Ascending aorta (tissue), 2 donors: ENCODE measurements at regions not wholly inside any gene's neighbourhood (a gene's known extent, or its start where the extent isn't known, plus 50 kb on each side); places are given as distances from the start of the nearest gene placed in this dataset.

Source experiments
- DNase-seq, 2 donors: peaks; one replicate each; pipeline ENCODE4 v3.0.0-alpha.2; 2019; ENCODE audit warnings: low spot score in 2 of 2
- H3K27ac ChIP-seq, 2 donors: fragments of 200-600 bp; sonication (generic); one replicate each; pipeline ENCODE4 v1.5.1; 2016 to 2017; ENCODE audit warnings: mild to moderate bottlenecking in 1 of 2
- H3K27me3 ChIP-seq: fragments of 200-600 bp; sonication (generic); one replicate; pipeline ENCODE4 v1.5.1; 2017
- H3K36me3 ChIP-seq, 2 donors: fragments of 200-600 bp; sonication (generic); one replicate each; pipeline ENCODE4 v1.5.1; 2016
- H3K4me1 ChIP-seq, 2 donors: fragments of 200-600 bp; sonication (generic); one replicate each; pipeline ENCODE4 v1.5.1; 2016 to 2017; ENCODE audit warnings: mild to moderate bottlenecking in 1 of 2
- H3K4me3 ChIP-seq, 2 donors: fragments of 200-600 bp; sonication (generic); one replicate each; pipeline ENCODE4 v1.5.1; 2016 to 2017; ENCODE audit warnings: mild to moderate bottlenecking in 1 of 2
- H3K9me3 ChIP-seq, 2 donors: fragments of 200-600 bp; sonication (generic); one replicate each; pipeline ENCODE4 v1.5.1; 2016
- intact Hi-C: fragments of 100-400 bp; cut with DNase I; formaldehyde crosslinking; loops from one replicate; pipeline ENCODE4 v1.15.1; 2023
- TF ChIP-seq, protein P1 (sequence below), 3 experiments: fragments of 200-600 bp in 2 of 3; fragments of 450-650 bp in 1 of 3; sonication (generic) in 2 of 3; IDR thresholded peaks; one replicate each; pipeline ENCODE4 v1.5.1; 2016 to 2019; ENCODE audit warnings: antibody characterized with exemption in 3 of 3, mild to moderate bottlenecking in 1 of 3, moderate library complexity in 1 of 3

DNA sequence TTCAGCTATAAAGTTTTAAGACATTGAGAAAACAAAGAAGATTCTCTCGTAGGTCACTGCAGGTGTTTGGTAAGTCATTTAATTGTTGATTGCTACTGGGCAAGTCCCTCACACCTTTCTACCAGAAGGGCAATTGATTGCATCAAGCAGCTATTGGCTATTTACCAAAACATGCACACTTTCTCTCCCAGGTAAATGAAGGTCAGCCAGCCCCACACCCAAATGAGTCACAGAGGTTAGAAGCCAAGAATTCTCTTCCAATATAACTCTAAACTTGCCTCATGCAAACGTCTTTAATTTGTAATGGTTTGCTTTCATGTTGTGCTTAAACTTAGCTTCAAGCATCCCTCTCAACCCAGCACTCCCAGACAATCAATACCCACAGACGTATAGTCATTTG is 475.3 kb upstream of the ADGRL2 start:
- Histone ChIP-seq H3K36me3 (no peaks in the 10 kb centered on the region), H3K4me1 (no peaks in the 10 kb centered on the region), H3K4me3 (no peak overlapping the region), H3K9me3 (no peaks in the 10 kb centered on the region), H3K27me3 (no peaks in the 10 kb centered on the region), H3K27ac (no peak overlapping the region)
- intact Hi-C loops, result no loop called here
- no peak for DNase-seq
- TF ChIP-seq, protein P1, sequence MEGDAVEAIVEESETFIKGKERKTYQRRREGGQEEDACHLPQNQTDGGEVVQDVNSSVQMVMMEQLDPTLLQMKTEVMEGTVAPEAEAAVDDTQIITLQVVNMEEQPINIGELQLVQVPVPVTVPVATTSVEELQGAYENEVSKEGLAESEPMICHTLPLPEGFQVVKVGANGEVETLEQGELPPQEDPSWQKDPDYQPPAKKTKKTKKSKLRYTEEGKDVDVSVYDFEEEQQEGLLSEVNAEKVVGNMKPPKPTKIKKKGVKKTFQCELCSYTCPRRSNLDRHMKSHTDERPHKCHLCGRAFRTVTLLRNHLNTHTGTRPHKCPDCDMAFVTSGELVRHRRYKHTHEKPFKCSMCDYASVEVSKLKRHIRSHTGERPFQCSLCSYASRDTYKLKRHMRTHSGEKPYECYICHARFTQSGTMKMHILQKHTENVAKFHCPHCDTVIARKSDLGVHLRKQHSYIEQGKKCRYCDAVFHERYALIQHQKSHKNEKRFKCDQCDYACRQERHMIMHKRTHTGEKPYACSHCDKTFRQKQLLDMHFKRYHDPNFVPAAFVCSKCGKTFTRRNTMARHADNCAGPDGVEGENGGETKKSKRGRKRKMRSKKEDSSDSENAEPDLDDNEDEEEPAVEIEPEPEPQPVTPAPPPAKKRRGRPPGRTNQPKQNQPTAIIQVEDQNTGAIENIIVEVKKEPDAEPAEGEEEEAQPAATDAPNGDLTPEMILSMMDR (IDR thresholded peaks at IDR 0.05), result no peak

DNA sequence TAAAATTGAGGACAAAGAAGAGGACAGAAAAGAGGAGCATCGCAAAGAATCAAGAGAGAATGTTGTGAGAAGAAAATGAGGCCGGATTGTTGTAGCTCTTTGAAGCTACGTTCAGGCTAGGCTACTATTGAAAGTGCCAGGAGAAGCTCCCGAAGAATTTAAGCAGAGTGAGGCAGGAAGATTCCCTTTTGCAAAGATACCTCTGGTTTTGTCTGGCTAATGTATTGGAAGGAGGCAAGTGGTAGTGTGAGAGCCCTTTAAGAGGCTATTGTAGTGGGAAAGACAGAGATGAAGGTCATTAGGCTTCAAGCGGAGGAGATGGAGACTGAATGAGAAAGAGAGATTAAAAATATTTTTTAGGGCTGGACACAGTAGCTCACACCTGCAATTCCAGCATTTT is 476.9 kb upstream of the ADGRL2 start:
- no peak overlapping the region for H3K27ac ChIP-seq
- H3K9me3 ChIP-seq, result no peaks in the 10 kb centered on the region
- no peaks in the 10 kb centered on the region for H3K27me3 ChIP-seq
- TF ChIP-seq, protein P1 (IDR thresholded peaks at IDR 0.05), result no peak
- H3K4me1 ChIP-seq, result no peaks in the 10 kb centered on the region
- intact Hi-C loops, result no loop called here
- H3K4me3 ChIP-seq, result no peak overlapping the region
- DNase-seq, result no peak
- no peaks in the 10 kb centered on the region for H3K36me3 ChIP-seq

DNA sequence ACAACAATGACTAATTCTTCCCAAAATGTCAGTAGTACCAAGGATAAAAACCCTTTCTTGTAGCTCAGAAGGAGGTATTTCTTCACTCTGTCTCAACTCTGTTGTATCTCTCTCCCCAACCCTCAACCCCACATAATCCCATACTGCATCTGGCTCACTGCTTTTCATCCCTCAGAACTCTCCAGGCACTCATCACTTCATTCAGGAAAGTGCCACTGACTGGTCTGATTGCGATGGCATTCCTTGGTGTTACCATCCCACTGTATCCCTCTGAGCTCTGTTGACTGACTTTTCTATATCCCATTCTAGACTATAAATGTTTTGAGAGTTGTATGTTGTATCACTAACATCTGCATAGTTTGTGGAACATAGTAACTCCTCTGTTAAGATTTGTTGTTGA is 483.5 kb upstream of the ADGRL2 start:
- Histone ChIP-seq H3K4me3 (no peak overlapping the region), H3K9me3 (no peaks in the 10 kb centered on the region), H3K27me3 (no peaks in the 10 kb centered on the region), H3K27ac (no peak overlapping the region), H3K36me3 (no peaks in the 10 kb centered on the region), H3K4me1 (no peaks in the 10 kb centered on the region)
- intact Hi-C loops, result no loop called here
- no peak for DNase-seq
- TF ChIP-seq, protein P1 (IDR thresholded peaks at IDR 0.05), result no peak

DNA sequence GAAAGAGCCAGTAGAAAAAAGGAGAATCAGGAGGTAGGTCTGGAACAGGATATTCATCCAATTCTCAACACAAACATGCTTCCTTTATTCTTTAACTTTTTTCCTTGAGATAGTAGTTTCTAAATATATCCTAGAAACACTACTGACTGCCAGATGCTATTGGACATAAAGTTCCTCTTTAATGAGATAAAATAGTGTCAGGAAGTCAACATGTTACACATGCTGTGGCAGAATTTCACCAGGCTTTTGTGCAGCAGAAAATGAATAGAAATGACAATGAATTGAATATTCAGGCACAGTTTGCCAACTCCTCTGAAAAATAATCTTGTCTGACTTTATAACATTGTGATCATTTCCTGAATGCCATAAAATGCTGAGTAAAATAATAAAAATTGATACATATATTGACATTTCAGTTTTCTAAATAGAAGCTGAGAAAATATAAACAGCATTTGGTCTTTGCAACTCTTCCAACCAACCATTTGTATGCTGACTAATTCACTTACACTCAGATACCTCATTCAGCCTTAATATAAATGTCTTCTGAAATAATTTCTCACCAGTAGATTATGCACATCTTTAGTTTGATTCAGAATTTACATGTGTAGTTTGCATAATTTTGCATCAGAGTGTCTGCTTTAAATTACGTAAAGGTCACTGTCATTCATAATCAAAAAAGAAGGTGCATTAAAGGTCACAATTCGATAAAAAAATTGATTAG is 486.1 kb upstream of the ADGRL2 start:
- intact Hi-C loops, result no loop called here
- no peaks in the 10 kb centered on the region for H3K4me1 ChIP-seq
- H3K27me3 ChIP-seq, result no peaks in the 10 kb centered on the region
- TF ChIP-seq, protein P1 (IDR thresholded peaks at IDR 0.05), result no peak
- H3K9me3 ChIP-seq, result no peaks in the 10 kb centered on the region
- no peaks in the 10 kb centered on the region for H3K36me3 ChIP-seq
- H3K27ac ChIP-seq, result no peak overlapping the region
- H3K4me3 ChIP-seq, result no peak overlapping the region
- DNase-seq, result no peak

DNA sequence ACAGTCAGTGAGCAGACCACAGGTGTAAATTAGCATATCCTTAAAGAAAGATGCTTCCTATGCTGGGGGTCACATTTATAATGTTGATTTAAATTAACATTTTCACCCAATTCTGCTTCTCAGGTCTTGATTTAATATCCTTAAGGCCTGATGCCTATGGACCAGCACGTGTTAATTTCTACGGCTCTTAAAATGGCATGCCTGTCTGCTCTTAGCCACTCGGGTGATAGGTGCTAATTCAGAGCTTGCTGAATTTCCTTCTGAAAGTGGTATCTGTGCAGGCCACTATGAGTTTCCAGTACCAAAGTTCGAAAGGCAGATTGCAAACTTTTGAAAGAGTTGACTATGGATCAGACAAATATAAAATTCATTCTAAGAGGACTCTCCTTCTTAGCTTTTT is 487.4 kb upstream of the ADGRL2 start:
- Histone ChIP-seq H3K36me3 (no peaks in the 10 kb centered on the region), H3K27ac (no peak overlapping the region), H3K4me3 (no peak overlapping the region), H3K27me3 (no peaks in the 10 kb centered on the region), H3K4me1 (no peaks in the 10 kb centered on the region), H3K9me3 (no peaks in the 10 kb centered on the region)
- intact Hi-C loops, result no loop called here
- TF ChIP-seq, protein P1 (IDR thresholded peaks at IDR 0.05), result no peak
- no peak for DNase-seq
